ENCODE measurements at regions not wholly inside any gene's neighbourhood (a gene's known extent, or its start where the extent isn't known, plus 50 kb on each side); places are given as distances from the start of the nearest gene placed in this dataset.
A peak's percentile ranks its signal among the peaks of the same experiment; 100 is the strongest.

DNA sequence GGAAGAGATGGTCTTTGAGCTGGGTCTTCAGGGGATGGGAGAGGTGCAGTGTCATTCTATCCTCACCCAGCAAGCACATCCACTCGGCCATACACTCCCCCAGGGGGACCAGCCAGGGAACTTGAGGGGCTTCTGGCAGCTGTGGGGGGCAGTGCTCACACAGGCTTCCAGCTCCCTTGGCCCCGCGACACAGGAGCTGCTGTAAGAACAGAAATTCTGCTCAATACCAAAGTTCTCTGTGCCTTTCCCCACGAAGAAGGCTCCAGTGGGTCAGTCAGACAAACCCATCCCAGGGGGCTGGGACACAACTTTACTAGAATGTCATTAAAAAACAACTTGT lies 289.1 kb upstream of the RTL1 start:
- intact Hi-C loops (cut with DNase I): no loop called here
- TF ChIP-seq, protein P1, sequence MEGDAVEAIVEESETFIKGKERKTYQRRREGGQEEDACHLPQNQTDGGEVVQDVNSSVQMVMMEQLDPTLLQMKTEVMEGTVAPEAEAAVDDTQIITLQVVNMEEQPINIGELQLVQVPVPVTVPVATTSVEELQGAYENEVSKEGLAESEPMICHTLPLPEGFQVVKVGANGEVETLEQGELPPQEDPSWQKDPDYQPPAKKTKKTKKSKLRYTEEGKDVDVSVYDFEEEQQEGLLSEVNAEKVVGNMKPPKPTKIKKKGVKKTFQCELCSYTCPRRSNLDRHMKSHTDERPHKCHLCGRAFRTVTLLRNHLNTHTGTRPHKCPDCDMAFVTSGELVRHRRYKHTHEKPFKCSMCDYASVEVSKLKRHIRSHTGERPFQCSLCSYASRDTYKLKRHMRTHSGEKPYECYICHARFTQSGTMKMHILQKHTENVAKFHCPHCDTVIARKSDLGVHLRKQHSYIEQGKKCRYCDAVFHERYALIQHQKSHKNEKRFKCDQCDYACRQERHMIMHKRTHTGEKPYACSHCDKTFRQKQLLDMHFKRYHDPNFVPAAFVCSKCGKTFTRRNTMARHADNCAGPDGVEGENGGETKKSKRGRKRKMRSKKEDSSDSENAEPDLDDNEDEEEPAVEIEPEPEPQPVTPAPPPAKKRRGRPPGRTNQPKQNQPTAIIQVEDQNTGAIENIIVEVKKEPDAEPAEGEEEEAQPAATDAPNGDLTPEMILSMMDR (IDR thresholded peaks at IDR 0.05): no peak
- TF ChIP-seq POLR2A (IDR thresholded peaks at IDR 0.05) (no peak), POLR2AphosphoS5 (IDR thresholded peaks at IDR 0.05; ENCODE audit: insufficient read depth in 1 of 2, low read depth in 1 of 2) (no peak)

DNA sequence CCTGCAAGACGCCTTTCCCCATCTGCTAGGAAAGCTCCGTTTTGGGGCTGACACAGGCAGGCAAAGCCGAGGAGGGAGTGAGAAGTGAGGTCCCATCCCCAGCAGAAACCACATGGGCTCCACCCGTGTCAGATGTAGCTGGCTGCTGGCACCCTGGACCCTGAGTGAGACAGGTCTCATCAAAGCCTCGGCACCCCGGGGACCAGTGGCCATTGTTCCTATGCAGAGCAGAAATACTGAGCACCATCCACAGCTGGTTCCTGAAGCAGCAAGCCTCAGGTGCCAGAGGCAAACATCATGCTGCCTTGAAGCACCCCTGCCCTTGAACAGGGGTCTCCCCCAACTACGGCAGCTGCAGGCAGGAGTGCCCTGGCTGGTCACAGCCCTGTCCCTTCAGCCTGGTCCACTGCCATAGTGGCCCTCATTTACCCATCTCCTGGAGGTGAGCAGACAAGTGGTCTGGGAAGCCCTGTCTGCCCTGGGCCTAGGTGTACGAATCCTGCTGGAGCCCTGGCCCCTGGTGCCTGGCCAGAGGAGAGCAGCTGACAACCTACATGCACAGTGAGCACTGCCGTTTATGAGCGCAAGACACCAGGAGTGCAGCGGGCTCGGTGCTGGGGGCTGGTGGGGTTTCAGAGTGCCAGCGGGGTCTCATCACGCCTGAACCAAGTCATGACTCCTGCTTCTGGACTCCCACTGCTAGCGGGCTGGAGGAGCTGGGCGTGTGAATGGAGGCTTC lies 289.8 kb upstream of the RTL1 start:
- Histone ChIP-seq H3K27ac (no peak overlapping the region), H3K4me1 (no peaks in the 10 kb centered on the region), H3K4me3 (no peak overlapping the region), H3K36me3 (no peaks in the 10 kb centered on the region), H3K9me3 (no peaks in the 10 kb centered on the region), H3K27me3 (no peaks in the 10 kb centered on the region)
- TF ChIP-seq, protein P1 (IDR thresholded peaks at IDR 0.05): no peak
- intact Hi-C loops (cut with DNase I): no loop called here
- DNase-seq (ENCODE audit: extremely low spot score in 2 of 2): peak; percentile 79 to 95

More for the DNA sequence above, 289.1 kb upstream of the RTL1 start:
- H3K27me3 ChIP-seq: no peaks in the 10 kb centered on the region
- DNase-seq (ENCODE audit: extremely low spot score in 2 of 2): peak in 1 of 2 donors; percentile 47
- H3K27ac ChIP-seq: no peak overlapping the region
- H3K9me3 ChIP-seq: no peaks in the 10 kb centered on the region
- no peaks in the 10 kb centered on the region for H3K36me3 ChIP-seq
- no peak overlapping the region for H3K4me3 ChIP-seq
- H3K4me1 ChIP-seq: no peaks in the 10 kb centered on the region

- H3K4me3 ChIP-seq: no peak overlapping the region
- H3K27me3 ChIP-seq: no peaks in the 10 kb centered on the region
- H3K4me1 ChIP-seq: no peaks in the 10 kb centered on the region
- TF ChIP-seq POLR2A (IDR thresholded peaks at IDR 0.05): no peak
- TF ChIP-seq POLR2AphosphoS5 (IDR thresholded peaks at IDR 0.05; ENCODE audit: insufficient read depth in 1 of 2, low read depth in 1 of 2): no peak
- TF ChIP-seq, protein P1 (IDR thresholded peaks at IDR 0.05): no peak
- no peaks in the 10 kb centered on the region for H3K36me3 ChIP-seq
- H3K27ac ChIP-seq: no peak overlapping the region
- peak; percentile 72 to 91 for DNase-seq (ENCODE audit: extremely low spot score in 2 of 2)
- no peaks in the 10 kb centered on the region for H3K9me3 ChIP-seq
- intact Hi-C loops (cut with DNase I): no loop called here
These were observed 290.4 kb upstream of the RTL1 start for GRCh38 chr14:101193845-101194372.

DNA sequence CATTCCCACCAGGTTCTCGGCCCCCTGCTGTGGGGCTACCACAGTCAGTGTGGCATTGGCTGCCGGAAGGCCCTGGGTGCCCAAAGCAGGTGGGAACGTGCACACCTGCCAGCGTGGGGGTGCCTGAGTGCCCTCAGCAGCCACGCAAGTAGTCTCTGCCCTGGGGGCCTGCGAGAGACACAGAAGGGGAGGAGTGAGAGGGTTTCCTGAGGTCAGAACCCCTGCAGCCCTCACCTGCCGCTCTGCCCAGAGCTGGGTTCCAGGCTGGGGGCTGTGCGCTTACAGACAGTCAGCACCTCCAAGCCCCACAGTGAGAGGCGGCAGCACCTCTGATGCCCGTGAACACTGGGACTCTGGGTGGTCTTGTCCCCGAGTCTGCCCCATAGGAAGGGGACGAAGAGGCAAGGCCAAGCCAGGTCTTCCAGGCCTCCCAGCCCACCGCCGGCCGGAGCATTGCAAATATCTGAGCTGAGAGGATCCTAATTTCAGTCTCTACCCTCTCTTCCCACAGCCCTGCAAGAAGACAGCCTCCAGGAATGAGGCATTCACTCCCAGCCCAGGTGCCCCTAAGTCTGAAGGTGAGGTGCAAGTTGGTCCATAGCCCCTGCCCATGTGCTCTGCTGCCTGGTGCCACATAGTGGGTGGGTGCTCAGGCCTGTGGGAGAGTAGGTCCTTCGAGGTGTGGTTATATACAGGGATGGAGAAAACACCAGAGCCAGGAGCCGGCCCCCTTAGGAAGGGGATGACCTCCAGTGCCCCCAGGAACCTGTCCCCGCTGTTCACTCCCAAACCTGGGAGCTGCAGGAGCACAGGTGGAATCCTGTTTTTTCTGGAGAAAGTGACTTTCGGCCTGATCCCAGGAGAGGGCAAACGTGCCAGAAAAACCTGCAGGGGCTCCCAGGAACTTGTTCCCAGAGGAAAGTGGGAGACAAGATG lies 291.1 kb upstream of the RTL1 start:
- Histone ChIP-seq H3K9me3 (no peaks in the 10 kb centered on the region), H3K27ac (no peak overlapping the region), H3K4me3 (no peak overlapping the region), H3K4me1 (no peaks in the 10 kb centered on the region), H3K27me3 (no peaks in the 10 kb centered on the region), H3K36me3 (no peaks in the 10 kb centered on the region)
- no peak for TF ChIP-seq POLR2AphosphoS5 (IDR thresholded peaks at IDR 0.05; ENCODE audit: insufficient read depth in 1 of 2, low read depth in 1 of 2)
- TF ChIP-seq POLR2A (IDR thresholded peaks at IDR 0.05): no peak
- TF ChIP-seq, protein P1 (IDR thresholded peaks at IDR 0.05): no peak
- DNase-seq (ENCODE audit: extremely low spot score in 2 of 2): peak; percentile 79 to 93
- intact Hi-C loops (cut with DNase I): no loop called here

All from vagina (tissue), 2 donors.